SK-N-SH treated with all-trans-retinoic acid at 6 μM for 48 hours (cell line): ENCODE measurements at regions not wholly inside any gene's neighbourhood (a gene's known extent, or its start where the extent isn't known, plus 50 kb on each side); places are given as distances from the start of the nearest gene placed in this dataset.
"Not testable (repeated sequence)": the region's sequence is repeated elsewhere in the genome, so short reads cannot be mapped to it uniquely, and the experiment has no call there.

ENCODE experiments used
- ESRRG ChIP-seq: fragments of 250-450 bp; sonication (Bioruptor Pico); IDR thresholded peaks from 2 replicates; pipeline ENCODE4 v1.6.1; 2021; ENCODE audit warnings: mild to moderate bottlenecking
- GLIS3 ChIP-seq: fragments of 250-450 bp; sonication (Bioruptor Pico); IDR thresholded peaks from 2 replicates; pipeline ENCODE4 v1.5.0; 2020; ENCODE audit warnings: mild to moderate bottlenecking, moderate library complexity
- ISL1 ChIP-seq: fragments of 250-450 bp; sonication (Bioruptor Pico); IDR thresholded peaks from 2 replicates; pipeline ENCODE4 v2.1.2; 2022; ENCODE audit warnings: mild to moderate bottlenecking, moderate library complexity
- OSR1 ChIP-seq: fragments of 250-450 bp; sonication (Bioruptor Pico); IDR thresholded peaks from 2 replicates; pipeline ENCODE4 v1.8.0; 2022; ENCODE audit warnings: moderate library complexity, mild to moderate bottlenecking, inconsistent platforms
- RARB ChIP-seq: fragments of 250-450 bp; sonication (Bioruptor Pico); IDR thresholded peaks from 2 replicates; pipeline ENCODE4 v1.8.0; 2021; ENCODE audit warnings: mild to moderate bottlenecking, moderate library complexity
- ZFP30 ChIP-seq: fragments of 450-650 bp; formaldehyde crosslinking; IDR thresholded peaks from 2 replicates; pipeline ENCODE4 v1.5.0; 2022; ENCODE audit warnings: mild to moderate bottlenecking, moderate library complexity
- ZNF70 ChIP-seq: fragments of 450-650 bp; formaldehyde crosslinking; IDR thresholded peaks from 2 replicates; pipeline ENCODE4 v1.5.0; 2020; ENCODE audit warnings: mild to moderate bottlenecking, moderate library complexity
- TF ChIP-seq, protein P1 (sequence below): fragments of 250-450 bp; sonication (Bioruptor Pico); IDR thresholded peaks from 2 replicates; pipeline ENCODE4 v1.8.0; 2020; ENCODE audit warnings: mild to moderate bottlenecking, moderate library complexity, borderline replicate concordance

DNA sequence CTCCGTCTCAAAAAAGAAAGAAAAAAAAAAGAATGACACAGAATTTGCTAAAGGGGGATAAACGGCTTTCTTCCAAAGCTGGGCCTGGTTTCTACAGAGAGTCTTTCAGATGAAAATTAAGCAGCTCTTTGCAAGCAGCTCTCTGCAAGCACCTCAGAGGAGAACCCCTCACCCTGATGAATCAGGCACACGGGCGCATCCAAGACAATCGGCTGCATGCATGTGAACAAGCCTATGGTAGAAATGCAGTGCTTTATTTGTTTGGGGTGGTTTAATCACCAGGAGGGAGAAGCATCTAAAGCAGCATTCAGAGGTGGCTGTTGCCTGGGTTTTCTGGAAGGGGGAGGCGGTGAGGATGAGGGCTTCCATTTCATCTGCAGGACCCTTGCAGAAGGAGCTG lies 78.0 kb upstream of the CLEC6A start:
- not testable (repeated sequence) for TF ChIP-seq GLIS3 (CRISPR knock-in tag); ESRRG (CRISPR knock-in tag); ZFP30 (CRISPR knock-in tag); ISL1; OSR1 (CRISPR knock-in tag); ZNF70 (CRISPR knock-in tag); RARB (CRISPR knock-in tag)
- TF ChIP-seq, protein P1, sequence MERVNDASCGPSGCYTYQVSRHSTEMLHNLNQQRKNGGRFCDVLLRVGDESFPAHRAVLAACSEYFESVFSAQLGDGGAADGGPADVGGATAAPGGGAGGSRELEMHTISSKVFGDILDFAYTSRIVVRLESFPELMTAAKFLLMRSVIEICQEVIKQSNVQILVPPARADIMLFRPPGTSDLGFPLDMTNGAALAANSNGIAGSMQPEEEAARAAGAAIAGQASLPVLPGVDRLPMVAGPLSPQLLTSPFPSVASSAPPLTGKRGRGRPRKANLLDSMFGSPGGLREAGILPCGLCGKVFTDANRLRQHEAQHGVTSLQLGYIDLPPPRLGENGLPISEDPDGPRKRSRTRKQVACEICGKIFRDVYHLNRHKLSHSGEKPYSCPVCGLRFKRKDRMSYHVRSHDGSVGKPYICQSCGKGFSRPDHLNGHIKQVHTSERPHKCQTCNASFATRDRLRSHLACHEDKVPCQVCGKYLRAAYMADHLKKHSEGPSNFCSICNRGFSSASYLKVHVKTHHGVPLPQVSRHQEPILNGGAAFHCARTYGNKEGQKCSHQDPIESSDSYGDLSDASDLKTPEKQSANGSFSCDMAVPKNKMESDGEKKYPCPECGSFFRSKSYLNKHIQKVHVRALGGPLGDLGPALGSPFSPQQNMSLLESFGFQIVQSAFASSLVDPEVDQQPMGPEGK (CRISPR knock-in tag) = not testable (repeated sequence)
